ENCODE measurements at regions not wholly inside any gene's neighbourhood (a gene's known extent, or its start where the extent isn't known, plus 50 kb on each side); places are given as distances from the start of the nearest gene placed in this dataset.

GRCh38 chr11:31919175-31919574, 108.1 kb upstream of the PAX6 start:
- no peaks in the 10 kb centered on the region for H3K36me3 ChIP-seq
- no peak for TF ChIP-seq CTCF (IDR thresholded peaks at IDR 0.05)
- H3K27me3 ChIP-seq, result no peaks in the 10 kb centered on the region
- no peaks in the 10 kb centered on the region for H3K9me3 ChIP-seq
- H3K27ac ChIP-seq, result no peak overlapping the region
- H3K4me1 ChIP-seq (ENCODE audit: control insufficient read depth in 1 of 2, insufficient read depth in 1 of 2, low read depth in 1 of 2, low read length in 1 of 2), result no peaks in the 10 kb centered on the region
- no peak overlapping the region for H3K4me3 ChIP-seq (ENCODE audit: low read depth in 1 of 2, low read length in 1 of 2)

DNA sequence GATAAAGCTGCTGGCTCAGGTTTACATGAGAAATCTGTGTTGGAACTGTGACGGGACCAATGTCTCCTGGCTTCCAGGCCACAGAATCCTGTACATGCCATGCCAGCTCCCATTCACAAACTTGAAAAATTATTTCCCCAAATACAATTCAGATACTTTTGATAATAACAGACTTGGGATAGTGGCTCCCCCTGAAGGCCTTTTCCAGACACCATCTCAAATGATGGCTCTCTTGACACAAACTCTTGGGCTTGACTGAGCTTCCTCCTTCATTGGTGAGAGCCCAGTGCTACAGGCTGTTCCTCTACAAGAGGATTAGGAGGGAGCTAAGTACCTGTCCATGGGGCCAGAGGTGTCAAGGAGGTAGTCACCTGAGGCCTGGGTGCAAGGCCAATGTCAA, 104.7 kb upstream of the PAX6 start:
- H3K4me1 ChIP-seq (ENCODE audit: control insufficient read depth in 1 of 2, insufficient read depth in 1 of 2, low read depth in 1 of 2, low read length in 1 of 2), result no peaks in the 10 kb centered on the region
- no peak for TF ChIP-seq CTCF (IDR thresholded peaks at IDR 0.05)
- H3K4me3 ChIP-seq (ENCODE audit: low read depth in 1 of 2, low read length in 1 of 2), result no peak overlapping the region
- H3K36me3 ChIP-seq, result no peaks in the 10 kb centered on the region
- no peaks in the 10 kb centered on the region for H3K9me3 ChIP-seq
- no peaks in the 10 kb centered on the region for H3K27me3 ChIP-seq
- H3K27ac ChIP-seq, result no peak overlapping the region

DNA sequence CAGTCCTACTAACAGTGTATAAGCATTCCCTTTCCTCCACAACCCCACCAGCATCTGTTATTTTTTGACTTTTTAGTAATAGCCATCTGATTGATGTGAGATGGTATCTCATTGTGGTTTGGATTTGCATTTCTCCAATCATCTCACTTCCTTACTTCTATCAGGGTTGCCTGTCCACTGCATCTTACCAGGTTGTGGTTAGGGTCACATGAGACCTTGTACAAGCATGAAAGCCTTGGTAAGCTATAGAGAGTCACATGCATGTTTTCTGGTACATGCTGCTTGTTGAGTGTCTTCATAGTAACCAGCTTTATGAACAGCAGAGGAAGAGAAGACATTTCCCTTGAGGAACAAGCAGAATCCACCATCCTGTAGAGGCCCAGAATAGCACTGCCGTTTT, 102.9 kb upstream of the PAX6 start:
- Histone ChIP-seq H3K4me1 (ENCODE audit: control insufficient read depth in 1 of 2, insufficient read depth in 1 of 2, low read depth in 1 of 2, low read length in 1 of 2) (no peaks in the 10 kb centered on the region), H3K27ac (no peak overlapping the region), H3K27me3 (no peaks in the 10 kb centered on the region), H3K9me3 (no peaks in the 10 kb centered on the region), H3K36me3 (no peaks in the 10 kb centered on the region), H3K4me3 (ENCODE audit: low read depth in 1 of 2, low read length in 1 of 2) (no peak overlapping the region)
- TF ChIP-seq CTCF (IDR thresholded peaks at IDR 0.05), result no peak

DNA sequence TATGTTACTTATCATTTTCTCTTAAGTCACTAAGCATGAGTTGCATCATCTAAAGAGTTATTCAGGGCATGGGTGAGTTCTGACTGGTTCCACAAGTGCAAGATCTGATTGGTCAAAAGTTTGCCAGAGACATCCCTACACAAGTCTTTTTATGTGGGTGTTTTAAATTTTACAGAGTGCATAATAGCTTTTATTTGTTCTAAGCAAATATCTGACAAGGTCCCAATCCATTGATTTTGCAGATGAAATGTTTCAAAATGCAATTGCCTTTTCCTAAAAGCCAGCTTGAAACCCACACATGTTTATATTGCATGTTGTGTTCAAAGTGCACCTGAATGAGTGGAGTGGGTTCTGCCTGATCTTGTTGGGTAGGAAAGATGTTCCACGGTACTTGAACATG, 101.7 kb upstream of the PAX6 start:
- no peaks in the 10 kb centered on the region for H3K27me3 ChIP-seq
- no peak overlapping the region for H3K27ac ChIP-seq
- no peaks in the 10 kb centered on the region for H3K4me1 ChIP-seq (ENCODE audit: control insufficient read depth in 1 of 2, insufficient read depth in 1 of 2, low read depth in 1 of 2, low read length in 1 of 2)
- no peak for TF ChIP-seq CTCF (IDR thresholded peaks at IDR 0.05)
- H3K9me3 ChIP-seq, result no peaks in the 10 kb centered on the region
- H3K36me3 ChIP-seq, result no peaks in the 10 kb centered on the region
- H3K4me3 ChIP-seq (ENCODE audit: low read depth in 1 of 2, low read length in 1 of 2), result no peak overlapping the region

DNA sequence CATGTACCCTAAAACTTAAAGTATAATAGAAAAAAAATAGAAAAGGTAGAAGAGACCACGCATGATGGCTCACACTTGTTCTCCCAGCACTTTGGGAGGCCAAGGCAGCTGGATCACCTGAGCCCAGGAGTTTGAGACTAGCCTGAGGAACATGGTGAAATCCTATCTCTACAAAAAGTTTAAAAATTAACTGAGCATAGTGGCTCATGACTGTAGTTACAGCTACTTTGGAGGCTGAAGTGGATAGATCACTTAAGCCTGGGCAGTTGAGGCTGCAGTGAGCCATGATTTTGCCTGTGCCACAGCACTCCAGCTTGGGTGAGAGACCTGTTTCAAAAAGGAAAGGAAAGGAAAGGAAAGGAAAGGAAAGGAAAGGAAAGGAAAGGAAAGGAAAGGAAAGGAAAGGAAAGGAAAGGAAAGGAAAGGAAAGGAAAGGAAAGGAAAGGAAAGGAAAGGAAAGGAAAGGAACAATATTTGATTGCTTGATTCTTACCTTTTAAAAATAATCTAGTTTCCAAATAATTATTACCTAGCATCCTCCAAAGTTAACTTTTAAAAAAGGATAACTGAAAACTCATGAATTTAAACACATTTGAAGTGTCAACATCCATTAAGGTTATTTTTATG, 99.9 kb upstream of the PAX6 start:
- Histone ChIP-seq H3K4me1 (ENCODE audit: control insufficient read depth in 1 of 2, insufficient read depth in 1 of 2, low read depth in 1 of 2, low read length in 1 of 2) (no peaks in the 10 kb centered on the region), H3K4me3 (ENCODE audit: low read depth in 1 of 2, low read length in 1 of 2) (no peak overlapping the region)
- TF ChIP-seq CTCF (IDR thresholded peaks at IDR 0.05), result no peak

More for the DNA sequence above, 99.9 kb upstream of the PAX6 start:
- H3K27me3 ChIP-seq, result no peaks in the 10 kb centered on the region
- no peaks in the 10 kb centered on the region for H3K36me3 ChIP-seq
- no peak overlapping the region for H3K27ac ChIP-seq
- H3K9me3 ChIP-seq, result no peaks in the 10 kb centered on the region

Data from neutrophil (primary cell).